Esophagus muscularis mucosa (tissue), 4 donors: ENCODE measurements at regions not wholly inside any gene's neighbourhood (a gene's known extent, or its start where the extent isn't known, plus 50 kb on each side); places are given as distances from the start of the nearest gene placed in this dataset.
"Not testable (repeated sequence)": the region's sequence is repeated elsewhere in the genome, so short reads cannot be mapped to it uniquely, and the experiment has no call there.

Experiments
- DNase-seq: peaks from one replicate; pipeline ENCODE4 v3.0.0-alpha.2; 2017; ENCODE audit errors: extremely low spot score
- H3K27ac ChIP-seq, 4 donors: fragments of 200-600 bp; sonication (generic); replicated peaks in 1 of 4; 1 replicate in 3 of 4; 2 replicates in 1 of 4; pipeline ENCODE4 v1.5.1; 2016 to 2019; ENCODE audit warnings: mild to moderate bottlenecking in 1 of 4
- H3K27me3 ChIP-seq, 4 donors: fragments of 200-600 bp; sonication (generic); one replicate each; pipeline versions ENCODE4 v1.5.1 to v1.6.0; 2016 to 2019
- H3K36me3 ChIP-seq, 4 donors: fragments of 200-600 bp; sonication (generic); one replicate each; pipeline ENCODE4 v1.5.1; 2016 to 2019
- H3K4me1 ChIP-seq, 4 donors: fragments of 200-600 bp; sonication (generic); one replicate each; pipeline ENCODE4 v1.5.1; 2016 to 2019
- H3K4me3 ChIP-seq, 4 donors: fragments of 200-600 bp; sonication (generic); 1 replicate in 2 of 4; 2 replicates in 2 of 4; pipeline ENCODE4 v1.5.1; 2016 to 2019; ENCODE audit warnings: mild to moderate bottlenecking in 4 of 4, moderate library complexity in 1 of 4
- H3K9me3 ChIP-seq, 4 donors: fragments of 200-600 bp; sonication (generic); 1 replicate in 3 of 4; 2 replicates in 1 of 4; pipeline ENCODE4 v1.5.1; 2016 to 2019
- CTCF ChIP-seq, 3 experiments: fragments of 200-600 bp in 2 of 3; fragments of 450-650 bp in 1 of 3; sonication (generic) in 2 of 3; IDR thresholded peaks; one replicate each; pipeline ENCODE4 v1.5.1; 2017 to 2019; ENCODE audit warnings: antibody characterized with exemption in 3 of 3, mild to moderate bottlenecking in 2 of 3, moderate library complexity in 1 of 3
- EP300 ChIP-seq: sonication (generic); formaldehyde crosslinking; IDR thresholded peaks from one replicate; pipeline ENCODE4 v1.6.1; 2017; ENCODE audit warnings: antibody characterized with exemption
- POLR2A ChIP-seq: fragments of 450-650 bp; IDR thresholded peaks from one replicate; pipeline ENCODE4 v1.6.1; 2017; ENCODE audit warnings: antibody characterized with exemption, moderate library complexity, mild to moderate bottlenecking, low read depth
- POLR2AphosphoS5 ChIP-seq, 2 donors: sonication (generic); formaldehyde crosslinking; IDR thresholded peaks; one replicate each; pipeline ENCODE4 v1.6.1; 2017; ENCODE audit warnings: antibody characterized with exemption in 2 of 2
- WGBS: methylation state at CpG from one replicate; pipeline ENCODE4 v1.1.5; 2018; 5-methylcytosine and 5-hydroxymethylcytosine counted together
- intact Hi-C: fragments of 100-400 bp; cut with DNase I; formaldehyde crosslinking; loops from one replicate; pipeline ENCODE4 v1.15.1; 2023

GRCh38 chr16:50491516-50491915 is 56.7 kb upstream of the NKD1 start:
- H3K9me3 ChIP-seq = no peaks in the 10 kb centered on the region
- DNase-seq = no peak
- H3K27me3 ChIP-seq = no peaks in the 10 kb centered on the region
- no peak overlapping the region for H3K27ac ChIP-seq
- no peaks in the 10 kb centered on the region for H3K4me1 ChIP-seq
- intact Hi-C loops = no loop called here
- no peak overlapping the region for H3K4me3 ChIP-seq
- no peak for TF ChIP-seq CTCF (IDR thresholded peaks at IDR 0.05)
- no peak for TF ChIP-seq POLR2AphosphoS5 (IDR thresholded peaks at IDR 0.05)
- TF ChIP-seq POLR2A = no peak
- TF ChIP-seq EP300 = no peak
- H3K36me3 ChIP-seq = no peaks in the 10 kb centered on the region
- WGBS = 89% methylated on average over 8 of the region's 8 CpGs

- Histone ChIP-seq H3K4me1 (no peaks in the 10 kb centered on the region), H3K36me3 (no peaks in the 10 kb centered on the region), H3K9me3 (no peaks in the 10 kb centered on the region), H3K4me3 (no peak overlapping the region), H3K27me3 (no peaks in the 10 kb centered on the region), H3K27ac (no peak overlapping the region)
- TF ChIP-seq POLR2AphosphoS5 (IDR thresholded peaks at IDR 0.05) (no peak), CTCF (IDR thresholded peaks at IDR 0.05) (no peak), EP300 (no peak), POLR2A (no peak)
- WGBS = 100% methylated on average over 2 of the region's 2 CpGs
- intact Hi-C loops = no loop called here
- no peak for DNase-seq
These were observed 57.4 kb upstream of the NKD1 start for GRCh38 chr16:50490828-50491227.

GRCh38 chr16:50489182-50489581 is 59.0 kb upstream of the NKD1 start:
- no peak overlapping the region for H3K4me3 ChIP-seq
- WGBS = 83% methylated on average over 3 of the region's 3 CpGs

GRCh38 chr16:50487528-50487927 is 60.7 kb upstream of the NKD1 start:
- intact Hi-C loops = no loop called here

More at GRCh38 chr16:50489182-50489581, 59.0 kb upstream of the NKD1 start:
- DNase-seq = no peak
- no peak for TF ChIP-seq POLR2AphosphoS5 (IDR thresholded peaks at IDR 0.05)
- TF ChIP-seq POLR2A = no peak
- no peak for TF ChIP-seq CTCF (IDR thresholded peaks at IDR 0.05)
- no peak for TF ChIP-seq EP300
- H3K4me1 ChIP-seq = no peaks in the 10 kb centered on the region
- H3K36me3 ChIP-seq = no peaks in the 10 kb centered on the region
- no peaks in the 10 kb centered on the region for H3K27me3 ChIP-seq
- H3K27ac ChIP-seq = no peak overlapping the region
- peaks cover 0 to 11% (median 4%) of the 10 kb centered on the region in 4 donors for H3K9me3 ChIP-seq
- intact Hi-C loops = no loop called here

GRCh38 chr16:50486162-50486561 is 62.0 kb upstream of the NKD1 start:
- H3K27me3 ChIP-seq, H3K27ac ChIP-seq, H3K36me3 ChIP-seq, H3K4me1 ChIP-seq, intact Hi-C loops, H3K4me3 ChIP-seq, DNase-seq: not testable (repeated sequence)
- H3K9me3 ChIP-seq = peaks cover 0 to 11% (median 4%) of the 10 kb centered on the region in 4 donors

More at GRCh38 chr16:50487528-50487927, 60.7 kb upstream of the NKD1 start:
- no peaks in the 10 kb centered on the region for H3K4me1 ChIP-seq
- no peaks in the 10 kb centered on the region for H3K36me3 ChIP-seq
- H3K4me3 ChIP-seq = no peak overlapping the region
- no peak for DNase-seq
- H3K27me3 ChIP-seq = no peaks in the 10 kb centered on the region
- H3K9me3 ChIP-seq = peaks cover 0 to 11% (median 4%) of the 10 kb centered on the region in 4 donors
- no peak overlapping the region for H3K27ac ChIP-seq
- WGBS = 86% methylated on average over 5 of the region's 5 CpGs
- TF ChIP-seq POLR2A (no peak), EP300 (no peak), CTCF (IDR thresholded peaks at IDR 0.05) (no peak), POLR2AphosphoS5 (IDR thresholded peaks at IDR 0.05) (no peak)
